Motor neuron (in vitro differentiated cells): ENCODE measurements at regions not wholly inside any gene's neighbourhood (a gene's known extent, or its start where the extent isn't known, plus 50 kb on each side); places are given as distances from the start of the nearest gene placed in this dataset.

Experiments used
- ATAC-seq, 8 experiments: fragments of 200-7000 bp; cut with Tn5 transposase; replicated peaks in 6 of 8; 2 replicates each; pipeline ENCODE4 v1.8.0; 2021; ENCODE audit warnings: mild to moderate bottlenecking in 8 of 8, moderate library complexity in 8 of 8
- H3K27ac ChIP-seq, 2 donors: fragments of 250-450 bp; sonication (Bioruptor Pico); 2 replicates each; pipeline ENCODE4 v1.9.0; 2021; ENCODE audit warnings: antibody characterized with exemption in 2 of 2, mild to moderate bottlenecking in 2 of 2, moderate library complexity in 1 of 2
- H3K4me1 ChIP-seq, 2 donors: fragments of 250-450 bp; sonication (Bioruptor Pico); replicated peaks in 1 of 2; 2 replicates each; pipeline ENCODE4 v1.6.1; 2021; ENCODE audit warnings: antibody characterized with exemption in 2 of 2, mild to moderate bottlenecking in 2 of 2, moderate library complexity in 1 of 2
- H3K4me3 ChIP-seq, 5 donors: fragments of 250-450 bp; sonication (Bioruptor Pico); 2 replicates each; pipeline ENCODE4 v1.9.0; 2021; ENCODE audit warnings: antibody characterized with exemption in 5 of 5, mild to moderate bottlenecking in 5 of 5, moderate library complexity in 4 of 5
- WGBS, 10 experiments: fragments of 450-650 bp; shearing (Covaris generic); methylation state at CpG; one replicate each; pipeline ENCODE4 v1.0.0; 2022; 5-methylcytosine and 5-hydroxymethylcytosine counted together
- in situ Hi-C, 9 experiments: fragments of 400-800 bp; cut with MboI; loops; one replicate each; pipeline ENCODE4 v1.15.0; 2021; ENCODE audit warnings: low sequenced_read_pairs in 9 of 9, low pct_unique_long_range_greater_than_20kb in 2 of 9; ENCODE audit not compliant: unreplicated experiment in 9 of 9

DNA sequence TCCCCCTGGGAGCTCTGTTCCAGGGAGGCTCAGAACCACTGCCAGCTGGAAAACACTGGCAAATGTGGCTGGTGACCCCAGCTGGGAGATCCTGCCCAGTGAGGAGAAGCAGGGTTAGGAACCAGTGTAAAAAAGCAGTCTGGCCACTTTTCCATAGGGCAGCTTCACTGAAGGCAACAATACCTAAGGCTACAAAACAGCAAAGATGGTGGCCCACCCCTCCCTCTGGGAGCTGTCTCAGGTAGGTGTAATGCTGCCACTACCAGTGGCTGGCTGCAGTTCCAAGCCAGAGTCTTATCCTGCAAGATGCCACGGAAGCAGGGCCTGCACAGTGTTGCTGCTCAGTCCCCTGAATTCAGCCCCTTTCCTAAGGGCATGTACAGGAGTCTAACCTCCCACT lies 50.6 kb upstream of the ANO6 start:
- ATAC-seq = no peak
- Histone ChIP-seq H3K4me3 (no peak overlapping the region), H3K27ac (no peak overlapping the region), H3K4me1 (no peaks in the 10 kb centered on the region)
- WGBS, 10 experiments = no CpG with 5 or more reads among the region's 1 CpG
- in situ Hi-C loops = no loop called here

DNA sequence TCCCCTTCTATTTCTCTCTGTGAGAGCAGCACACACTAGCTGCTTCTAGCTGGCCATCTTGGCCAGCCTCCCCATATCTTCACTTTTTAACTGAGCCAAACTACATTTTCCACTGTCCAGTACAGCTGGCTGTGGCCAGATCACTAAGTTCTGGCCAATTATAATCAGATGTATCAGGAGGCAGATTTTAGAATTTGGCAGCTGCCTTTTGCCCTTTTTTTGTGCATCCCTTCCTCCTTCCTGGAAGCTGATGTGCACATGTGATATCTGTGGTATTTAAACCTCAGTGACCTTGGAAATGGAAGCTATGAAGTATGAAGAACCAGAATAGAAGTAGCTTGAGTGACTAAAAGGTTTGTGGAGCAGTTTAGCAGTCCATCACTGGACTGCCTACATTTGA lies 49.8 kb upstream of the ANO6 start:
- Histone ChIP-seq H3K27ac (no peak overlapping the region), H3K4me3 (no peak overlapping the region), H3K4me1 (no peaks in the 10 kb centered on the region)
- in situ Hi-C loops = no loop called here
- no peak for ATAC-seq
